HG03354 (cell line): ENCODE measurements at regions not wholly inside any gene's neighbourhood (a gene's known extent, or its start where the extent isn't known, plus 50 kb on each side); places are given as distances from the start of the nearest gene placed in this dataset.

ENCODE experiments used
- ATAC-seq: cut with Tn5 transposase; IDR thresholded peaks from one replicate; pipeline ENCODE4 v1.9.1; 2021; ENCODE audit warnings: mild to moderate bottlenecking; ENCODE audit not compliant: unreplicated experiment, poor library complexity, severe bottlenecking

GRCh38 chr18:26621161-26622026 lies 73.0 kb upstream of the KCTD1 start:
- ATAC-seq, result peak; percentile 86

GRCh38 chr18:26619350-26619749 lies 71.0 kb upstream of the KCTD1 start:
- ATAC-seq, result no peak

- no peak for ATAC-seq
These were observed 69.8 kb upstream of the KCTD1 start for GRCh38 chr18:26618135-26618534.

- no peak for ATAC-seq
These were observed 68.8 kb upstream of the KCTD1 start for GRCh38 chr18:26617151-26617554.

GRCh38 chr18:26614374-26614773 lies 66.0 kb upstream of the KCTD1 start:
- ATAC-seq, result no peak
